ENCODE measurements at regions not wholly inside any gene's neighbourhood (a gene's known extent, or its start where the extent isn't known, plus 50 kb on each side); places are given as distances from the start of the nearest gene placed in this dataset.

- no peaks in the 10 kb centered on the region for H3K4me1 ChIP-seq (ENCODE audit: control insufficient read depth in 2 of 3, insufficient read depth in 2 of 3, low read depth in 1 of 3, low read length in 3 of 3)
- H3K27me3 ChIP-seq (ENCODE audit: control insufficient read depth, insufficient read depth, low read length) = no peaks in the 10 kb centered on the region
- H3K9me3 ChIP-seq (ENCODE audit: control insufficient read depth in 2 of 3, insufficient read depth in 1 of 3, low read length in 3 of 3) = no peaks in the 10 kb centered on the region
- FAIRE-seq (no peak), DNase-seq (no peak)
- no peaks in the 10 kb centered on the region for H3K36me3 ChIP-seq (ENCODE audit: control insufficient read depth in 2 of 3, insufficient read depth in 3 of 3, low read length in 3 of 3)
- H3K4me3 ChIP-seq (ENCODE audit: low read length in 3 of 3) = no peak overlapping the region
- no peak overlapping the region for H3K9ac ChIP-seq (ENCODE audit: low read length in 3 of 3)
- intact Hi-C loops (cut with DNase I) = no loop called here
- no peak for TF ChIP-seq CTCF (IDR thresholded peaks at IDR 0.05; ENCODE audit: borderline replicate concordance, extremely low read depth, insufficient read depth)
- H3K27ac ChIP-seq (ENCODE audit: low read depth in 2 of 2, low read length in 2 of 2) = no peak overlapping the region
Measured at GRCh38 chr10:69741252-69741651, 60.5 kb upstream of the COL13A1 start.

- Histone ChIP-seq H3K4me1 (ENCODE audit: control insufficient read depth in 2 of 3, insufficient read depth in 2 of 3, low read depth in 1 of 3, low read length in 3 of 3) (no peaks in the 10 kb centered on the region), H3K4me3 (ENCODE audit: low read length in 3 of 3) (no peak overlapping the region), H3K36me3 (ENCODE audit: control insufficient read depth in 2 of 3, insufficient read depth in 3 of 3, low read length in 3 of 3) (no peaks in the 10 kb centered on the region), H3K27me3 (ENCODE audit: control insufficient read depth, insufficient read depth, low read length) (no peaks in the 10 kb centered on the region), H3K9ac (ENCODE audit: low read length in 3 of 3) (no peak overlapping the region), H3K27ac (ENCODE audit: low read depth in 2 of 2, low read length in 2 of 2) (no peak overlapping the region), H3K9me3 (ENCODE audit: control insufficient read depth in 2 of 3, insufficient read depth in 1 of 3, low read length in 3 of 3) (no peaks in the 10 kb centered on the region)
- FAIRE-seq (no peak), DNase-seq (no peak)
- intact Hi-C loops (cut with DNase I) = no loop called here
- TF ChIP-seq CTCF (IDR thresholded peaks at IDR 0.05; ENCODE audit: borderline replicate concordance, extremely low read depth, insufficient read depth) = no peak
Measured at GRCh38 chr10:69741671-69742355, 59.9 kb upstream of the COL13A1 start.

- FAIRE-seq = no peak
- DNase-seq = no peak
- H3K36me3 ChIP-seq (ENCODE audit: control insufficient read depth in 2 of 3, insufficient read depth in 3 of 3, low read length in 3 of 3) = no peaks in the 10 kb centered on the region
- no peak for TF ChIP-seq CTCF (IDR thresholded peaks at IDR 0.05; ENCODE audit: borderline replicate concordance, extremely low read depth, insufficient read depth)
- H3K9me3 ChIP-seq (ENCODE audit: control insufficient read depth in 2 of 3, insufficient read depth in 1 of 3, low read length in 3 of 3) = no peaks in the 10 kb centered on the region
- intact Hi-C loops (cut with DNase I) = no loop called here
- no peaks in the 10 kb centered on the region for H3K27me3 ChIP-seq (ENCODE audit: control insufficient read depth, insufficient read depth, low read length)
- H3K27ac ChIP-seq (ENCODE audit: low read depth in 2 of 2, low read length in 2 of 2) = no peak overlapping the region
- H3K4me1 ChIP-seq (ENCODE audit: control insufficient read depth in 2 of 3, insufficient read depth in 2 of 3, low read depth in 1 of 3, low read length in 3 of 3) = no peaks in the 10 kb centered on the region
- H3K9ac ChIP-seq (ENCODE audit: low read length in 3 of 3) = no peak overlapping the region
- no peak overlapping the region for H3K4me3 ChIP-seq (ENCODE audit: low read length in 3 of 3)
Measured at GRCh38 chr10:69742356-69742695, 59.4 kb upstream of the COL13A1 start.
